T follicular helper cell (primary cell): ENCODE measurements at regions not wholly inside any gene's neighbourhood (a gene's known extent, or its start where the extent isn't known, plus 50 kb on each side); places are given as distances from the start of the nearest gene placed in this dataset.
"Not testable (repeated sequence)": the region's sequence is repeated elsewhere in the genome, so short reads cannot be mapped to it uniquely, and the experiment has no call there.

Experiments
- DNase-seq: peaks from one replicate; pipeline ENCODE4 v3.0.0-alpha.2; 2020; ENCODE audit warnings: low read depth

DNA sequence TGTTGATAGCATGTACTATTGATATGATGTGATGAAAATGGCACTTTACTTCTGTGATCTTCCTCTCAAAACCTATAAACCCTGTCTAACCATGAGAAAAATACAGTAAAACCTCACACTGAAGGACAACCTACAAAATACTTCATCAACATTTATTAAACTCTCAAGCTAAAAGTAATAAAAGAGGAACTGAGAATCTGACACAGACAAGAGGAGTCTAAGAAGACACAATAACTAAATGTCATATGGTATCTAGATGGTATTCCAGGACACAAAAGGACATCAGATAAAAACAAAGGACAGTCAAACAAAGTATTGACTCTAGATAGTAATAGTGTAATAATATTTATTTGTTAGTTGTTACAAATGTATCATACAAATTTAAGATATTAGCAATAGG lies 655.3 kb downstream of the SH3BGRL start:
- no peak for DNase-seq

DNA sequence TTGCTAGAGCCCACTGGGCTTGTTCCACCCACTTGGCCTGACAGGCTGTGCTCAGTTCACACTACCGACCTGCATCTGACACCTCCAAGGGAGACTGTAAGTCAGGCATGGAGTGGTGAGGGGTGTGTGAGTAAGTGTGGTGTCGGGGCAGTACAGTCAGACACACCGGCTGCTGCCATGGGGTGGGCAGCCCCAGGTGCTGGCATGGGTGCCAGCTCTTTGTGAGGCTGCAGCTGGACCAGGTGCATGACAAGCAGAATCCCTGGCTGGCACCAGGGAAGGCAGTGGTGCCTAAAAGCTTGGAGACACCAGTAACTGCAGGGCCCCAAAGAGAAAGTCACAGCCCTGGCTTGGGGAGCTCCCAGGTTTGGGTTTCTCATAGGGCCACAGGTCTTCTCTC lies 665.0 kb downstream of the SH3BGRL start:
- no peak for DNase-seq

DNA sequence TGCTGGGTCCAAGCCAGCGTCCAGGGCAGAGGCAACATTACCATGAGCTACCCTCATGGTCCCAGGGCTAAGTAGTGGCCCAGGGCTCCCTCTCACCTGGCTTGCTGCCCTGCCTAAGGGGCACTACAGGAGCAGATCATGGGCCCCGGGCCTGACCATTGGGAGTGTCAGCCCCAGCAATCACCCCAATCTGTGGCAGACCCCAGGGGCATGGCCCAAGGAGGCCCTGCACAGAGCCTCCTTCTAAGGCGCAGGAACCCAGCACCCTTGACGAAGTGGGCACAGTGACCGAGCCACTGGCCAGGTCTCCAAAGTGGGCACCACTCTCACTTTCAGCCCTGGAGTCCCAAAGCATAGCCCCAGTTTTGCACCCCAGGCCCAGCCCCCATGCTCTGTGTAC lies 667.1 kb downstream of the SH3BGRL start:
- DNase-seq = no peak

DNA sequence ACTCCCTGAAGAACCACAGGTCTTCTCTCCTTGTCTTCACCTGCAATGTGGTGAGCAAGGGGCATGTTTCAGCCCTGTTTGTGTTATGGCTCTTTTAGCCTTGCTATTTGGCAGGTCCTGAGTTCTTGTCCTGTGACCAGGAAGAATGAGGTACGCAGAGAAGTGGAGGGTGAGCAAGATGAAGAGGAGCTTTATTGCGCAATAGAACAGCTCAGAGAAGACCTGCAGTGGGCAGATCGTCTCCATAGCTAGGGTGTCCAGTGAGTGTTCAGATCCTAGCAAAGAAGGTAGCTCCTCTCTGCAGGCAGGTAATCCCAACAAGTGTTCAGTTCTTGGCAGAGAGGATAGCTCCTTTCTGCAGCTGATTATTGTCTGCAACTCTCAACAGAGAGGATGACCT lies 672.9 kb downstream of the SH3BGRL start:
- no peak for DNase-seq

DNA sequence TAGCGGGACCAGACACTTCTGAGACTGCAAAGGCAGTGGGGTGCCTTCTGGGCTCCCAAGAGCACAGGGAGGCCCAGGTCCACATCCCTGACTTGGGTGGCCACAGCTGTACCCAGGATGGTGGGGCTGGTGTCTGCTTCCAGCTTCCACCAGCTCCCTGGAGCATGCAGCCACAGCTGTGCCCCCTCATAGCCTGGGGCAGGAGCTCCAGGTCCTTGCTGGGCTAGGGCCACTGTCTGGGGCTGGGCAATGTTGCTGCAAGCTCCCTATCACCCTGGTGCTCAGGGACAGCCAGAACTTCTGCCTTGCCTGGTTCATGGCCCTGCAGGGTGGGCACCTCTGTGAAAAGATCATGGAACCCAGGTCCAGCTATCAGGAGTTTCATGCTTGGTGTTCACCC lies 673.9 kb downstream of the SH3BGRL start:
- no peak for DNase-seq

DNA sequence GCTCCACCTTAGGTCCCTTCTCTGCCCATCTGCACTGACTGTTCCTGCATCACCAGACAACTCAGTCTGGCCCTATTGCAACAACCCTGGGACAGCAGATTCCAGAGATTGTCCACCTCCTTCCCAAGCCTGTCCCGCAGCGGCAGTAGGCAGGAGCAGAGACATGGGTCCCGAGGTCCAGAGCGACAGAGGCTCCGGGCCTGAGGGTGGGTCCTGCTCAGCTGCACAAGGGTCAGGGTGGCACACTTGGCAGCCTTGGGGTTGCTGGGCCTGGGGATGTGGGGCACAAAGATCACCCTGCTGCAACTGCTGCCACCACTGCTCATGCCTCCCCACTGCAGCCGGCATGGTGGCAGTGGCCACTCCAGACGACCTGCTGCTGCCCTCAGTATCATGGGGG lies 674.5 kb downstream of the SH3BGRL start:
- no peak for DNase-seq

DNA sequence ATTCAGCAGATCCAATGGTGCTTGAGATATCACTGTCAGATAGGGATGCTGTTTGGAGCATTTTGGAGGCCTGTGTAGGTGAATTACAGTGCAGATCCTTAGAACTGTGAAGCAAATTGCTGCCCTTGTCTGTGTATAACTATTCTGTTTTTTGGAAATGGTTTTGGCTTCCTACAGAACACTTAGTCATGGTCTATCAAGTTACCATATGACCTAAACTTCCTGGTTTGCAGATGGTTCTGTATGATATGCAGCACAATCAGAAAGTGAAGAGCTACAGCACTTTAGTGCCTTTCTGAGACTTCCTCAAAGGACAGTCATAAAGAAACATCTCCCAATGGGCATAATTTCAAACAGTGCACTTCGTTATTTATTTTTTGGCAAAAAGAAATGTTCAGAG lies 688.6 kb downstream of the SH3BGRL start:
- no peak for DNase-seq

DNA sequence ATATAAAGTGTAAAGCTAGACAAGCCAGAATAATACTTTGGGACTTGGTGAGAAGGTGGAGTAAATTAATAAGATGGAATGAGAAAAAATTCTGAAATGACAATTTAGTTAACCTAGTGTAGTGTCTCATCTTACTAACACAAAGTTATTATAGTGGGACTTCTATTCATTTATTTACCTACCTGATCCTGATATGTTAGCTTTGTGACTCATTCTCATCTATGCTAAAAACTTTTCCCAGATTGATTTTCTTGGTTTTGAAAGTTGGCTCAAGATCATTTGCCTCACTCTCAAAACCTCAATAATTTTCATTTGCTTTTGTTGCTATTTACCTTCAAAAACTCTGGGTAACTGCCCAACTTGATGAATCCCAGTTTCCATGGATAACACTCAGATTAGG lies 698.6 kb downstream of the SH3BGRL start:
- no peak for DNase-seq

DNA sequence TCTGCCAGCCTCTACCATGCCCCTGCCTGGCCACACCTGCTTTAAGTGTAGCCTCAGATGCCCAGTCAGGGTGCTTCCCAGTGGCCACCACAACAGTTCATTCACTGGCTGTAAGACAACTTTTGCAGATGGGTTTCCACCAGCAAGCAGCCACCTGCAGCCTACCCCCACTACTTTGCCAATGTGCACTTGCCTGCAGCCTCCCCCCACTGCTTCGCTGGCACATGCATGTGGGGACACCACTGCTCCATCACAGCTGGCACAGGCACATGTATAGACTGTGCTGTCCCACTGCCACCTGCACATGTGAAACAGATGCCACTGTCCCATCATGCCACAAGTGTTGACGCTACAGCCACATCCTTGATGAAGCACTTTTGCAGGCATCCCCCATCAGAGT lies 723.9 kb downstream of the SH3BGRL start:
- no peak for DNase-seq

DNA sequence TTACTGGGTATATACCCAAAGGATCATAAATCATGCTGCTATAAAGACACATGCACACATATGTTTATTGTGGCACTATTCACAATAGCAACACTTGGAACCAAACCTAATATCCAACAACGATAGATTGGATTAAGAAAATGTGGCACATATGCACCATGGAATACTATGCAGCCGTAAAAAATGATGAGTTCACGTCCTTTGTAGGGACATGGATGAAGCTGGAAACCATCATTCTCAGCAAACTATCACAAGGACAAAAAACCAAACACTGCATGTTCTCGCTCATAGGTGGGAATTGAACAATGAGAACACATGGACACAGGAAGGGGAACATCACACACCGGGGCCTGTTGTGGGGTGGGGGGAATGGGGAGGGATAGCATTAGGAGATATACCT lies 744.0 kb downstream of the SH3BGRL start:
- DNase-seq = not testable (repeated sequence)

DNA sequence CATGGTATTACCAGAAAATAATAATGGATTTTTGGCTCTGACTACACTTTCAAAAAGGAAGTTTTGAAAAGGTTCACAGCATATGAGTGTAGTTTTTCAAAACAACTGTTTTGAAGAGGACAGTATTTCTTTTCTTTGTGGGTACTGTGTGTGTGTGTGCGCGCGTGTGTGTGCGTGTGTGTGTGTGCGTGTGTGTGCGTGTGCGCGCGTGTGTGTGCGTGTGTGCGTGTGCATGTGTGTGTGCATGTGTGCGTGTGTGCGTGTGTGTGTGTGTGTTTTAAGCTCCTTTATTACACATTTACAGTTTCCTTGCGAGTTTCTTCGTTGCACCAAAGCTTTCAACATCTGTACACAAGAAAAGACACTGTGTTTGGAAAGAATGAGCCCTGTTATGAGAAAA lies 755.4 kb downstream of the SH3BGRL start:
- DNase-seq = no peak

DNA sequence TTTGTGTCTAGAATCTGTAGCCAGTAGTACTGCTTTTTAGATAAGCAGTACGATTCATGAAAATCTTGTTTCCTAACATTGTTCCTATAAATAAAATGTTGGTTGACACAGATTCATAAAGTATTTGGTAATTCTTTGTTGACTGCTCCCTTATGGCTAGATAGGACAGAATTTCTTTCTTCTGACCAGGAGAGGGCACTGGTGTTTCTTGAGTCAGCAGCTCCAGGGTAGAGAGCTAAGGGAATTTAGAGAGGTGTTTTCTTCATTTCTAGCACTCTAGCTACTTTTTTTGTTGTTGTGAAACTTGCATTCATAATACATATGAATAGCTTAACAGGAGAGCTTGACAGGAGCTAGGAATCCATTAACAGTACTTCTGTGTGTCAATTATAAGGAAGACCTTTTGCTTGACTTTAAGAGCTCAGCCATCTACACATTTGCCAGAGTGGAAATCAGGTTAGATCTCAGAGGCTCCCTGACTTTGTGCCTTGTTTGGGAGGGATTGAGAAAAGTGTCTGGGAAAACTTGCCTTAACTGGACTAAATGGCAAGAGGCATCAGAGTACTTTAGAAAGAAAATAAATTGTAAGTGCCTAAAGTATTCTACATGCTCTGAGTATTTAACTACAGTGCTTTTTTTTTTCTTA lies 756.1 kb downstream of the SH3BGRL start:
- no peak for DNase-seq

DNA sequence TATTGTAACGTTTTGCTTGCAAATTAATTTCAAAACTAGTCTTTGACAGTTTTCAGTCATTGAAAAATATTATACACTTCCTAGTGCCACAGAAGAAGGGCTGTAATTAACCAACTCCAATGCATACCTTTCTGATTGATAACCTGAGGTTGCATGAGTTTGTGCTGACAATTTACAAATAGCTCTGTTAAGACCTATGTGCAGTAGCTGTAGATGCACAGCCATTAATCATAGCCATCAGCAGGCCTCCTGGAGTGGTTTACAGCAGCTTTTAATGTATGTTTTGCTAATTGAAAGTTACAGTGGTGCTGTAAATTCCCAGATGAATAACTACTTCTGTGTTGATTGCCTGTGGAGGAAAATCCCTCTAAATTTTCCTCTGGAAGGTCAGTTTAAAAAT lies 758.1 kb downstream of the SH3BGRL start:
- DNase-seq = no peak

DNA sequence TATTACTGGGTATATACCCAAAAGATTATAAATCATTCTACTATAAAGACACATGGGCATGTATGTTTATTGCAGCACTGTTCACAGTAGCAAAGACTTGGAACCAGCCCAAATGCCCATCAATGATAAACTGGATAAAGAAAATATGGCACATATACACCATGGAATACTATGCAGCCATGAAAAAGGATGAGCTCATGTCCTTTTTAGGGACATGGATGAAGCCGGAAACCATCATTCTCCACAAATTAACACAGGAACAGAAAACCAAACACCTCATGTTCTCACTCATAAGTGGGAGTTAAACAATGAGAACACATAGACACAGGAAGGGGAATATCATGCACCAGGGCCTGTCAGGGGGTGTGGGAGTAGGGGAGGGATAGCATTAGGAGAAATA lies 772.5 kb downstream of the SH3BGRL start:
- not testable (repeated sequence) for DNase-seq

DNA sequence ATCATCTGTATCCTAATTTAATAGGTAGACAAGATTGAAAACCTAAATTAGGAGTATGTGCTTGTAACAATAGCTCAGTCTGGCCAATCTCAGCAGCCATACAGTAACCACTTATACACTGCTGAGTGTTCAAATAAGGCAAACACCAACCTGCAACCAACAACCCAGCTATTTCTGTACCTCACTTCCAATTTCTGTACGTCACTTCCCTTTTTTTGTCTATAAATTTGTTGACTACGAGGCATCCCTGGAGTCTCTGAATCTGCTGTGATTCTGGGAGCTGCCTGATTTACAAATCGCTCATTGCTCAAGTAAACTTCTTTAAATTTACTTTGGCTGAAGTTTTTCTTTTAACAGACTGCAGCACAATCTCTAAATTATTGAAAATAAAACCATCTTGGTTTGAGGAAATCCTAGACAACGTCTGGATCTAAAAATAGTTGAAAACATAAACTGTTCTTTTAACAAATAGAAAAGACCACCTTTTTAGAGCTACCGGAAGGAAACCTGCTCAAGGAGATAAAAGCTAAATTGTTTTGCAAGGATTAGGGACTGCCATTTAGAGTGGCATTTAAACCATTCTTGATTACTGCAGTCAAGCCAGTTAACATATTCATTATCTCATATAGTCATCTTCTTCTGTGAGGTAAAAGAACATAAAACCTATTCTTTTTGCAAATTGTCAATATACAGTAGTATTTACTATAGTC lies 778.1 kb downstream of the SH3BGRL start:
- DNase-seq = no peak

DNA sequence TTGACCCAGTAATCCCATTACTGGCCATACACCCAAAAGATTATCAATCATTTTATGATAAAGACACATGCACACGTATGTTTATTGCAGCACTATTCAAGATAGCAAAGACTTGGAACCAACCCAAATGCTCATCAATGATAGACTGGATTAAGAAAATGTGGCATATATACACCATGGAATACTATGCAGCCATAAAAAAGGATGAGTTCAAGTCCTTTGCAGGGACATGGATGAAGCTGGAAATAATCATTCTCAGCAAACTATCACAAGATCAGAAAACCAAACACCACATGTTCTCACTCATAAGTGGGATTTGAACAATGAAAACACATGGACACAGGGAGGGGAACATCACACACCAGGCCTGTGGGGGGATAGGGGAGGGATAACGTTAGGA lies 785.3 kb downstream of the SH3BGRL start:
- not testable (repeated sequence) for DNase-seq

DNA sequence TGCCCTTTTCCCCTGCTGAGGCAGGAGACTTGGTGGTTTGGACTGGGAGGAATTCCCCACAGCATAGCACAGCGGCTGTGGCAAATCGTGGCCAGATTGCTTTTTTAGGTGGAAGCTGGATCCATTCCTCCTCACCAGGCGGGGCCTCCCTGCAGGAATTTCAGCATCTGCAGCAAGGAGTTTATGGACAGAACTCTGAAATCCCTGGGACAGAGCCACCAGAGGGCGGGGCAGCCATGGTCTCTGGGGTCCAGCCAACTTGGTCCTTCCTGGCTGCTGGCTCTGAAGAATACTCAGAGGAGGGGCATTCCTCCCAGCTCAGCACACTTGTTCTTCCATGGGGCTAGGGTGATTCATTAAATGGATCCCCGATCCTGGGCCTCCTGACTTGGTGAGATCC lies 794.3 kb downstream of the SH3BGRL start:
- no peak for DNase-seq

DNA sequence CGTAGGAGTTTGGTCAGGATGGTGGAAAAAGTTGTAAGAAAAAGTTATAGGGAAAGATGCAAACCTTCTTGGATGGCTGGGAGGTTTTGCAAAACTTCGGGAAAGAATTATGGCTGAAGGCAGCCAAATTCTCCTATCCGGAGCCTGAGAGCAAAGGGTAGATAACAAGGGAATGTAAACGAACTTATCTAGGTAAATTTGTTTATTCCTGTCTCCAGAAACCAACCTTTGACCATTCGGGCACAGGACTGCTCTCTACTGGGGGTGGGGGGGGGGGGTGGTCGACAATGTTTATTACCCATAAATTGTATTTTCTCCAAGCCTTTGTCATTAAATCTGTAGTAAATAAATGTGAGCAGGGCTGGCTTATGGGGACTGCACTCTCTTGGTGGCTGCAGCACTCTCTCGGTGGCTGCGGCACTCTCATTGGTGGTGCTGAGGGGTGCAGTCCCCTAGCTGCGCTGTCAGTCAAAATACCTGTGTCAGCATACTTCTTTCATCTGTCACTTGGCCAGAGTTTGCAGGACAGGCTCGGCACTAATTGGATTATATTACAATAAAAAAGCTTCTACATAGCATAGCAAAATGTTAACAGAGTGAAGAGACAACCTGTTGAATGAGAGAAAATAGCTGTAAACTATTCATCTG lies 827.8 kb downstream of the SH3BGRL start:
- DNase-seq = no peak

DNA sequence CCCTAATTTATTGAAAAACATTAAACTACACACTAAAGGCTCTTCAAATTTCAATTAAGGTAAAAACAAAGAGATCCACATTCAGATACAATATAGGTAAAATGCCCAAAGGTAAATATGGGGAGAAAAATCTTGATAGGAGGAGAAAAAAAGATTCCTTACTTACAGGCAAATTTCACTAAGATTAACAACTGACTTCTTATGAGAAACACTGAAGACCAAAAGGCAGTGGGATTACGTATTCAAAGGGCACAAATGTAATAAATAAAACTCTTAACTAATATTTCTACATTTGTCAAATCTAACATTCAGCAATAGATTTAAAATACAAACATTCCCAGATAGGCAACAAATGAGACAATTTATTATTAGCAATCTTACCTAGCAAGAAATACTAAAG lies 829.3 kb downstream of the SH3BGRL start:
- DNase-seq = no peak

DNA sequence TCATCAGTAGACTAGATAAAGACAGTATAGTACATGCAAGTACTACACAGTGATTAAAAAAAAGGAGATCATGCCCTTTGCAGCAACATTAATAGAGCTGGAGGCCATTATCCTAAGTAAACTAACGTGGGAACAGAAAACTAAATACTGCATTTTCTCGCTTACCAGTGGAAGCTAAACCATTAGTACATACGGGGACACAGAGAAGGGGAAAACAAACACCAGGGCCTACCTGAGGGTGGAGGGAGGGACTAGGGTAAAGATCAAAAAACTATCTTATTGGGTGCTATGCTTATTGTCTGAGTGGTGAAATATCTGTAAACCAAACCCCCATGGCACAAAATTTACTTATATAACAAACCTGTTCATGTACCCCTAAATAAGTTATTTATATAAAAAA lies 836.9 kb downstream of the SH3BGRL start:
- DNase-seq = no peak

DNA sequence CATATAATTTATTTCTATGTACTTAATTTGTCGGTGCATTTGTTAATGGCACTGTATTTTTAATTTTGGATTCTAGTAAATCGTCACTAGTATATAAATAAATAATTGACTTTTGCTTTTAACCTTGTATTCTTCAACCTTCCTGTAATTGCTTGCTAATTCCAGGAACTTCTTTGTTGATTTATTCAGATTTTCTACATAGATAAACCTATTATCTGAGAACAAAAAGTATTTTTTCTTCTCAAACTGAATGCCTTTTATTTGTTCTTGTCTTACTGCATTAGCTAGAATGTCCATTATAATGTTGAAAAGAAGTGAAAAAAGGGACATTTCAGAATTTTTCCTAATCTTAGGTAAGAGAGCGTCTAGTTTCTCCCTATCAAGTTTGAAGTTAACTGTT lies 839.1 kb downstream of the SH3BGRL start:
- DNase-seq = no peak

DNA sequence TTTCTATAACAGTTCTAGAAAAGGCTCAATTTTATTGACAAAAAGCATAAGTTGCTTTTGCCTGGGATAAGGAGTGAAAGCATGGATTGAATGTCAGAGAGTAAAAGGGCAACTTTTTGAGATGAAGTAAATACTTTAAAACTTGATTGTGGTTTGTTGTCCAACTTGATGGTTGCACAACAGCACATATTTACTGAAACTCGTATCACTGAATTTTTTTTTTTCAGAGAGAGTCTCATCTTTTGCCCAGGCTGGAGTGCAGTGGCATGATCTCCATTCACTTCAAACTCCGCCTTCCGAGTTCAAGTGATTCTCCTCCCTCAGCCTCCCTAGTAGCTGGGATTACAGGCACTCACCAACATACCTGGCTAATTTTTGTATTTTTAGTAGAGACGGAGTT lies 856.8 kb downstream of the SH3BGRL start:
- DNase-seq = no peak

DNA sequence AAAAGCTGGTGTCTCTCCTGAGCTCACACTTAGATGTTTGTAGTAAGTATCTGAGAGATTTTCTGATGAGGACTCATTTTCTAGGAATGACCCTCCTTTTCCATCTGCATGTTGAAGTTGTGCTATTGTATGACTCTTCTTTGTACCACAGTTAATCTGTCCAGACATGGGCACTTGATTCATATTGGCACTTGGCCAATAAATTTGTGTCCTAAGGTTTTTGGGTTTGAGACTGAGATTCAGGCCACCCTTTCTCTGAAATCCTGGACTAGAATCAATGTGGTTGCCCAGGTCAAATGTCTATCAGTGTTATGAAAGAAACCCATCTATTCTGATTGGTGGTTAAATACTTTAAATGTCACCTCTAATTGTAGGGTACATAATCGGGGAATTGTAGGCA lies 869.0 kb downstream of the SH3BGRL start:
- DNase-seq = no peak

DNA sequence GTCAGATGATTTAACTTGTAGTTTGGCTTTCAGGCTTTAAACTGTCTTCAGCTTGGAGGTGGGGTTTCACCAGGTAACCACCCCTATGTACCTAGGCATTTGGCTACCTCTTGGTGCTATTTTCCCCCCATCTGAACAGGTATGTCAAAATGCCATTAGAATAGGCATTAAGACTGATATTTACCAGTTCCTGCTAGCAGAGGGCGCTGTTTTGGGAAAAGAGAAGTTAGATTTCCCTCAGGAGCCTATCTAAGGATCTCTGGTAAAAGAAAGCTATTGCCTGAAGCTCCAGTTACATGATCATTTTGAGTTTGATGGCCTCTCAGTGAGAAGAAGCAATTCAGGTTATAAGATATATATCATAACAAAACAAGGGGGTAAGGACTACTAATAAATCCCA lies 879.1 kb downstream of the SH3BGRL start:
- DNase-seq = no peak
